ENCODE measurements at regions not wholly inside any gene's neighbourhood (a gene's known extent, or its start where the extent isn't known, plus 50 kb on each side); places are given as distances from the start of the nearest gene placed in this dataset.

GRCh38 chrX:110419512-110419911, 60.9 kb downstream of the RTL9 start:
- no peak for TF ChIP-seq GATA2 (IDR thresholded peaks at IDR 0.05; ENCODE audit: insufficient read depth, insufficient read length, low read depth, low read length)
- TF ChIP-seq, protein P1, sequence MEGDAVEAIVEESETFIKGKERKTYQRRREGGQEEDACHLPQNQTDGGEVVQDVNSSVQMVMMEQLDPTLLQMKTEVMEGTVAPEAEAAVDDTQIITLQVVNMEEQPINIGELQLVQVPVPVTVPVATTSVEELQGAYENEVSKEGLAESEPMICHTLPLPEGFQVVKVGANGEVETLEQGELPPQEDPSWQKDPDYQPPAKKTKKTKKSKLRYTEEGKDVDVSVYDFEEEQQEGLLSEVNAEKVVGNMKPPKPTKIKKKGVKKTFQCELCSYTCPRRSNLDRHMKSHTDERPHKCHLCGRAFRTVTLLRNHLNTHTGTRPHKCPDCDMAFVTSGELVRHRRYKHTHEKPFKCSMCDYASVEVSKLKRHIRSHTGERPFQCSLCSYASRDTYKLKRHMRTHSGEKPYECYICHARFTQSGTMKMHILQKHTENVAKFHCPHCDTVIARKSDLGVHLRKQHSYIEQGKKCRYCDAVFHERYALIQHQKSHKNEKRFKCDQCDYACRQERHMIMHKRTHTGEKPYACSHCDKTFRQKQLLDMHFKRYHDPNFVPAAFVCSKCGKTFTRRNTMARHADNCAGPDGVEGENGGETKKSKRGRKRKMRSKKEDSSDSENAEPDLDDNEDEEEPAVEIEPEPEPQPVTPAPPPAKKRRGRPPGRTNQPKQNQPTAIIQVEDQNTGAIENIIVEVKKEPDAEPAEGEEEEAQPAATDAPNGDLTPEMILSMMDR (IDR thresholded peaks at IDR 0.05; ENCODE audit: extremely low read depth in 1 of 2, insufficient read depth in 1 of 2, low read depth in 1 of 2, low read length in 2 of 2): no peak
- no peak for TF ChIP-seq POLR2AphosphoS5 (IDR thresholded peaks at IDR 0.05; ENCODE audit: insufficient read depth, low read depth, low read length)
- TF ChIP-seq POLR2A (IDR thresholded peaks at IDR 0.05; ENCODE audit: low read depth, low read length): no peak
- no peak for TF ChIP-seq FOS (IDR thresholded peaks at IDR 0.05; ENCODE audit: borderline replicate concordance, insufficient read depth, low read length)
- TF ChIP-seq EZH2 (IDR thresholded peaks at IDR 0.05; ENCODE audit: borderline replicate concordance, low read depth, low read length, severe bottlenecking): no peak
- TF ChIP-seq, protein P2, sequence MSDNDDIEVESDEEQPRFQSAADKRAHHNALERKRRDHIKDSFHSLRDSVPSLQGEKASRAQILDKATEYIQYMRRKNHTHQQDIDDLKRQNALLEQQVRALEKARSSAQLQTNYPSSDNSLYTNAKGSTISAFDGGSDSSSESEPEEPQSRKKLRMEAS (IDR thresholded peaks at IDR 0.05; ENCODE audit: insufficient read depth, insufficient read length): no peak
